CD4-positive, alpha-beta T cell treated with Interleukin-10 for 1 hour (primary cell): ENCODE measurements at regions not wholly inside any gene's neighbourhood (a gene's known extent, or its start where the extent isn't known, plus 50 kb on each side); places are given as distances from the start of the nearest gene placed in this dataset.

Source experiments
- DNase-seq: peaks from one replicate; pipeline ENCODE4 v3.0.0-alpha.2; 2020

DNA sequence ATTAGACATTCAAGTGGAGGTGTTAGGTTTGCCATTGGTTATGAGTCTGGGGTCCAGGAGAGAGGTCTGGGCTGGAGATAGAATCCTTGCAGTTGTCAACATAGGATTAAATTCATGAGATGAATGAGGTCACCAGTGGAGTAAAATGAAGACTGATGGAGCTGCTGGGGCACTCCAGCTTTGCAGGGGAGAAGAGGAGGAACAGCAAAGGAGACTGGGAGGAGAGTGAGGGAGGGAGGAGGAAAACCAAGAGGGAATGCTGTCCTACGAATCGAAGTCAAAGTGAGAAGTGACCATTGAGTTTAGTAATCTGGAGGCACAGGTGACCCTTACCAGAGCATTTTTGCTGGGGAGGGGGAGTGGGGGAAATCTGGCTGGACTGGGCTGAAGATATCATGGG lies 178.2 kb upstream of the NR3C1 start:
- no peak for DNase-seq

DNA sequence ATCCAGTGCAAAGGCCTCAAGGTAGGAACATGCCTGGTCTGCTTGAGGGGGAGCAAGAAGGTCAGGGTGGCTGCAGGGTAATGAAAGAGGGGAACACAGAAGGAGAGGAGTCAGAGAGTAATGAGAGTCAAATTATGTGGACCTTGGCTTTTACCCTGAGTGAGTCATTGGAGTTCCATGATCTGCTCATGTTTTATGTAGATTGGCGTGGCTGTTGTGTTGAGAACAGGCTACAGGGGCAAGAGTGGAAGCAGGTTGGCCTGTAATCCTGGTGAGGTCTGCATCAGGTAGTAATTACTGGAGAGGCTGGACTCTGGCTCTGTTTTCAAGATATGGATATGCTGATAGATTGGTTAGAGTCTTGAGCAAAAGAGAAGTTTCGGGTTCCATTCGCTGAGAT lies 177.7 kb upstream of the NR3C1 start:
- no peak for DNase-seq

DNA sequence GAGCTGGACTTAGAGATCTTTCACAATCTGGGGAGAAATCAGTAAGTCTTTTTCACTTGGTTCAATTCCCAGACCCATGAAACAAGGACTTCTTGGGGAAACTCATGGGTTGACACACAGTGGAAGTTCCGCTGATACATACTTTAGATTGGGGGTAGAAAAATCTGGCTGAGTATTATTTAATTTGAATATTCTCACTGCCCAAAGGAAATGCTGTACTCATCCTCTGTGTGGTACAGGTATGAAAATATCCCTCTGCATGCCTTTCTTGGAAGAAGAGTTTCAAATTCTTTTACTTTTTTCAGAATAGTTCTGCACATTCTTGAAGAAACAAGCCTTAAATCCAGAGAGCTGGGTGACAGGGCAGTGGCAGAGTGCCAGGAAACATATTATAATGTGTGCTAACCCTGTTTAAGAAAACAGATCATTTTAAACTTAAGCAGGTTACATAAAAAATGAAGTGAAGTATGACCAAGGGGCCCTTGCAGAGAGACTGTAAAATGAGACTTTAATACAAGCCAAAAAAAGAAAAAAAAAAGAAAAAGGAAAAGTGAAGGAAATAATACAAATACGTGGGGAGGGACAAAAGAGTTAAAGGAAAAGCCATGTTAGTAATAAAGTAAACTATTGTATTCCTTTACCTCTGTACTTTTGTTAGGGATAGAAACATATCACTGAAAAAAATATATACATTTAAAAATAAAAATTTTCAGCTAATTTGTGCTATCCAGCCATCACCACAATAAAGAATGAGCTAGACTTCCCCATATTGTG lies 173.4 kb upstream of the NR3C1 start:
- DNase-seq, result no peak

DNA sequence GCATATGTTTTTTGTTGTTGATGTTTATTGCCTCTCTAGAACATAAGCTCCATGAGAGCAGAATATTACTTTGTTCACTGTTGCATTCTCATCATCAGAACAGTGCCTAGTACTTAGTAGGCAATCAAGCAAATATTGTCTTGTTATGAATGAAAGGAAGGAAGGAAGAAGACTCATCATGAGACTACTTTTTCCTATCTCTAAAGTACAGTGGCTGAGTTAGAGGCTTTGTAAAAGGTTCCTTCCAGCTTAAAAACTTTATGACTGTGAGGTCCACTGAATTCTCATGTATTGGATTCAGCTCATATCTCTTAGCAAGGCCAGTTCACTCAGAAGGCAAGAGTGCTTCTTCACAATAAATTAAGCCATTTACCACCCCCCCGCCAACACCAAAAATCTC lies 171.8 kb upstream of the NR3C1 start:
- no peak for DNase-seq

DNA sequence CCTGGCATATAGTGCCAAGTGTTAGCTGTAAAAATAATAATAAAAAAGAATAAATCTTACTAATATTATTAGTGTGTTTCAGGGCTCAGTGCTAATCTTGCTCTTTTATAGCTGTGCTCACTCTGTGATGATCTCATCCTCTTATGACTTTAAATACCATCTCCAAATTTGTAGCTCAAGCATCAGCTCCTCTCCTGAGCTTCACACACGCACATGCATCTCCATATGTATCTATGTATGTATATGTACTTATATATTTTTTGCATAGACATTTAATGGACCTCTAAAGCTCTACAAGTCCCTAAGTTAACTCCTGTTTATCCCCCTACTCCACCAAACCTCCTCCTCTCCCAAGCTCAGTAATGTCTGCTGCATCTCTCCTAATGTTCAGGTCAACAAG lies 170.8 kb upstream of the NR3C1 start:
- DNase-seq, result no peak

DNA sequence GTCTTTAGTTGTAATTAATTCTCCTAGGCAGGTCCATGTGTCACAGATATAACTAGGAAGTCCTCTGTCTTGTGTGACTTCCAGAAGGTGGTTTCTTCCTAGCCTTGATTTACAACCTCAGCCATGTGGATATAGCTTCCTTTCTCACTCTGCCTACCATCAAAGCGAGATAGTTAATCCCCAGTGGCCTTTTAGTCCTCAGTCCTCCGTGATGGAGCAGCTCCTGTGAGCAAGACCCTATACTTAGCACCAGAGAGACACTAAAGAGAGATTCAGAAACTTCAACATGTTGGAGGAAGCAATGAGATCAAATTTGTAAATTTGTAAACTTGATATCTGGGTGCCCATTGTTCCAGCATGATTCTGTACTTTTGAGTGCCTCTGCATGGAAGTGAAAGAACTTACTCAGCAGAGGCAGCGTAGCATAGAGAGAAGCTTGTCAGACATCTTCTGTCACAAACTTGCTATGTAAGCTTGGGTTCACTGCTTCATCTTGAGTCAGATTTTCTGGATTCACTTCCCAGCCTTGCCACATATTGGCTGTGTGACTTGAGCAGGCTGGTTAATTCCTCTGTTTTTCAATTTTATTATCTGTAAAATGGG lies 170.2 kb upstream of the NR3C1 start:
- no peak for DNase-seq

DNA sequence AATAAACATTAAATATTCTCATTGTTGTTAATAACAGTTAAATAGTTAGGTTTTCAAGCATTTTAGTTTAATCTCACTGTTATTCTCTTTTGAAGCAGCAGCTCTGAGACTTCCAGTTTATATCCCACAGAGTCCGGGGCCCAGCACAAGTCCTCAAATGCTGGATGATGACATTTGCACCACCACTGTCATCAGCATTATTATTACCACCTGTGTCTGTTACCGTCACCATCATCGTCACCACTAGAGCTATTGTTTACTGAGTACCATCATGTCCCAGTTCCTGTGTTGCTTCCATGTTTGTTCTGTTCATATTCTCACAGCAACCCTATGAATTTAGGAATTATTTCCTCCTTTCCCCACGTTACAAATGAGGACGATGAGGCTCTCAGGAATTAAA lies 169.2 kb upstream of the NR3C1 start:
- no peak for DNase-seq

DNA sequence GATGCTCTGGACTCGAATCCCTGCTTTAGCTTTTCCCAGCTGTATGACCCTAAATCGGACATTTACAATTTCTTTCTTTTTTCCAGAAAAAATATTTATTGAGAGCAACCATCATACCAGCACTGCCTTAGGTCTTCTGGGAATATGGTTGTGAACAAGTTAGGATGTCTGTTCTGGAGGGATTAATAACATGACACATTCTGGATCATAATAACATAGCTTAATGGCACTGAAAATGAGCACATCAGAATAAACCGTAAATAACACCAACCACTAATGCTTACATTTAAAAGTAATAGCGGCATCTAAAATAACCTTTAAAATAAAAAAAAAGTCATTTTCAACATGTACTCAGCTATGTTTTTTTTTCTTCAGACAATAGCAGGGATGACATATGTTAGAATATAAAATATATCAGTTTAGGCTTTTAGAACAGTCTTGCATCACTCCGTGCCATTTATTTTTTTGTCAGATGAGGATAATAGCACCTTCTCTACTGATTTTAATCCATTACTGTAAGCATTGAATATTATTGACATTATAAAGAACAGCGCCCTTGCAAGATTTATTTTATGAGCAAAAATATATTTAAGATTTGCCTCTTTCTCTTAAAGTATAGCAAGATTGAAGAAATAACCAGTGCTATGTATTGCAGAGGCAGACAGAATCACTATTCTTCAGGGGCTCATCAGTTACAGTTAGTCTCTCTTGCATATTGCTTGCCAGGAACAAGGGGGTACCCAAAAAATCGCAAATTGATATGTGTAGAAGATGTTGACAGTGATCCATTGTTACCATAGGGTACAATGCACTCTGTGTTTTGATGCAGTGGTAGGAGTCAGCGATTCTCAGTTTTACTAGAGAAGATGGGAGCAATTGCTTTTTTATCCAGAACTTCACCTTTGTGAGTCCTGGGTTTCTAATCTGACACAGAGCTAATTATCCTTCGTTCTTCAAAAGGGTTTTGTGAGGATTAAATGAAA lies 168.4 kb upstream of the NR3C1 start:
- no peak for DNase-seq

DNA sequence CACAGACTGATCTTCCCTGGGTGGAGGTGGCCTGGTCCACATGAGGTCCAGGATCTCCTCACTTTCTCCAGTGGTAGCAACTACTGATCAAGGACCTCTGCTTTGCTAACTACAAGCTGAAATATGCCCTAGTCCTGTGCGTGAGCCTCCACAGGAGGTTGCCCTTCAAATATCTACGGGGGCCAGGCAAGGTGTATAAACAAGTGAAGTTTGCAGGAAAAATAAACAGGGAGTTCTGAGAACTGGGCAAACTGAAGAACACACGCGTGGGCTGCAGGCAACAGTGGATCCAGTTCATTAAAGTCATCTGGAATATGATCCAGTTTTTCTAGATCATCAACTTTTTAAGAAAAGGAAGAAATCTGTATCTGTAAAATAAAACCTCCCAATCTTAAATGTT lies 167.5 kb upstream of the NR3C1 start:
- DNase-seq, result no peak

DNA sequence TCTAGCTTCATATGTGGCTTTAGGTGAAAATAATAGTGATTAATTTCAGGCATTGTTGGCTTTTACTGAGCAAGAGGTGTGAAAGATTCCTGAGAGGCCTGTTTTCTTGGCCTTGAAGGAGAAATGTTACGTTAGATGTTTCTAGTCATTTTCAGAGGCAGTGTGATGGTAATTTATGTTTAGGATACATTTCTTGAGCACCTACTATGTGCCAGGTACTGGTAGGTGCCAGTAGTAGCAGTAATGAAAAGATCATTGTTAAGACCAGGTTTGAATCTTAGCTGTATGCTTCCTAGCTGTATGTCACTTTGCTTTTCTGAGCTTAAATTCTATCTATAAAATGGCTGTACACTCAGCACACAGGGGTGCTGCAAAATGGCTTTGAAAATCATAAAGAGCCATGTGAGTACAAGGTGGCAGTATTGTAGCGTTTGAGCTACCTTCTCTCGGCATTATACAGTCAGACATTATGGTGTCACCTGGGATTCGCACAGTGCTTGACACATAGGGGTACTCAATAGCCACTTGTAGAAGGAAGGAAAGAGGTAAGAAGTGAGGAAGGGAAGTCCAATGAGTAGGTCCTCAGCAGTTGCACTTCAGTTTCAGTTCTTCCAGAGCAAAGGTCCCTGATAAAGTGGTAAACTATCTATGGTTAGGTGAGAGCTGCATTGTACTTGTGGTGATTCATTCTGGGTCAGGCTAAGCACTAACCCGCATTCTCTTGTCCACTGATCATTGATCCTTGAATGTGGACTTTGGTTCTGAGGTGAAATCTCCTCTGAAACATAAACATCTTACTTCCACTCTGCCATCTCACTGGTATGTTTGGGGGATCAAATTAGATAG lies 166.5 kb upstream of the NR3C1 start:
- DNase-seq, result no peak

DNA sequence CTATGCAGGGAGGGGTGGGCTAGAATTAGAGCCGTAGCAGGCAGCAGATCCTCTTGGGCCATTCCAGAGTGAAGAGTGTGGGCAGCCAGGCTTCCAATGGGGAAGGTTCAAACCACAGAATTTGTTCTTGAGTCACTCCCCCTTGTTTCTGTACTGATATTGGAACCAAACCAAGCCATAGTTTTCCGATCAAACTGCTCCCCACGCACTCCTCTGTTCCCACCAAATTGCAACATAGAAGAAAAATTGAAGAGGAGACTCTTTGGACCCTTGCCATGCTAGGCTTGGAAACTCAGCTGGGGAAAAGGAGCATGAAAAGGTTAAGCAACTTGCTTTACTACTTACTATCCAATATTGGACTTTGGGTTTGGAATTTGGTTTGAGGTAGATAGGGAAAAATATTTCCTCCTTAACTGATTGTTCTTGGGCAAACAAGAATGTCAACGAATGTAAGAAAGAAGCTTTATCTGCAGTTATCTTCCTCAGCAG lies 165.8 kb upstream of the NR3C1 start:
- no peak for DNase-seq

DNA sequence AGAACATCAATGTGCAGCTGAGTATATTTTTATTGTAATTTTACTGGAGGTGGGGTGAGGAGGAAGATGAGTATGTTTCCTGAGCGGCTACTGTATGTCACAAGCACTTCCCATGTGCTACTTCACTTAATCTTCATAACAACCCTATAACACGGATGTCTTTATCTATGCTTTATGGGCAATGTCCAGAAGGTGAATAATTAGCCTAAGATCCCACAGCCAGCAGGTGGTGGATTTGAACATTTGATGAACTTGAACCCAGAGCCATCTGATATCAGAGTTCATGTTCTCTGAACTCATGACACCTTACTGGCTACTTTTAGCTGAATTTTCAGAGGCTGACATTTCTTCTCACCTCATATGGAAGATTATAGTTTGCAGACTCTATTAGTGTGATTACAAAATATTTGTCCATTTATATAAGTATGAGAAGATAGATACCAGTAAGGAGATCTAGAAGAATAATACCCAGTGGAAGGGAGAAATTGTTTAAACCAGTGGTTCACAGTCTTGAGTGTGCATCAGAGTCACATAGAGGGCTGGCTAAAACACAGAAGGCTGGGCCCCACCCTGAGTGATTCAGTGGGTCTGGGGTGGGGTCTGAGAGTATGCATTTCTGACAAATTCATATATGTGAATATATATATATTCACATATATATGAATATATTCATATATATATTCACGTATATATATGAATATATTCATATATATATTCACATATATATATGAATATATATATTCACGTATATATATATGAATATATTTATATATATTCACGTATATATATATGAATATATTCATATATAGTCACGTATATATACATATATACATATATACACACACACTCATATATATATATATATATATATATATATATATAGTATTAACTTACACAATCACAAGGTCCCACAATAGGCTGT lies 164.4 kb upstream of the NR3C1 start:
- no peak for DNase-seq

DNA sequence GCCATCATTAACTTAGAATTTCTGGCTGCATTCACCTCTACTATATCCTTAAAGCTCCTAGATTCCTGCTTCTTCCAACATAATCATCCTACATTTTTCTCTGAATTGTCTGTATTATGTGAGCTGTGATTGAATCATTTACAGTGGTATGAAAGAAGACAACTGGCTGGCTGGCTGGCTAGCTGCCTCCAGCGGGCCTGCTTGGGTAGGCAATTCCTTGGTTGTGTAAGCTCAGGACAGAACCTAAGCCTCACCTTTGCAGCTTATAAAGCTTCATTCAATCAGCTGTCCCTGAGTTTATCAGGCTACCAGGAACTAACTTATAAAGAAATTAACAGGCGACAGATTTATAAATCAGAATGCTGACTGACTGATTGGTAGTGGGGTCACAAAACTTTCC lies 162.7 kb upstream of the NR3C1 start:
- DNase-seq, result no peak

DNA sequence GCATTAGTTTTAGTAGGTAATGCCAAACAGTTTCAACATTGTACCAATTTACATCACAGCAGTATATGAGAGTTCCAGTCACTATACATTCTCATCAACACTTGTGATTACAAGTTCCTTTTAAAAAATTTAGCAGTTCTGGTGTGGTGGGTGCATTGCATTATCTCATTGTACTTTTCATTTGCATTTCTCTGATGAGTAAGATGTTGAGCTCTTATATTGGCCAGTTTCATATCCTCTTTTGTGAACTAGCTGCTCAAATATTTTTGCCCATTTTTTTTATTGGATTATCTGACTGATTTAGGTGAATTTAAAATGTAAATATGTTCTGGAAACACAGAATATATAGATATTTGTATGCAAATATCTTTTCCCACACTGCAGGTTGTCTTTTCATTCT lies 160.9 kb upstream of the NR3C1 start:
- DNase-seq, result no peak

DNA sequence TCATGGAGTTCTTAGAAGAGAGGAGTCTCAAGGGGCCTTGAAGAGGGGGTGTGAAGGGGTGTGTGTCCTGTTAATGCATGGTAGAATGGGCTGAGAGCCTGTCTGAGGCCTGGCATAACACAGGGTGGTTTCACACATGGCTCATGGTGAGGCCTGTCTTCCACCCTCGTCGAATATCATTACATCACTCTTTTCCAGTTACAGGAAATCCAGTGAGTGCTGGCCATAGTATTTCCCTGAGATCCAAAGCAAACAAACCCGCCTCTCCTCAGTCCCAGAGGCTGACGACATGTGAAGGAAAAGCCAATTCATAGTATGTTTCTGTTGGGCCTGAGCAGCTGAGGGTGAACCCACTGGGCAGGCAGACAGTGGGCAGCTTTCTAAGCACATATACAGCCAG lies 159.4 kb upstream of the NR3C1 start:
- DNase-seq, result no peak

DNA sequence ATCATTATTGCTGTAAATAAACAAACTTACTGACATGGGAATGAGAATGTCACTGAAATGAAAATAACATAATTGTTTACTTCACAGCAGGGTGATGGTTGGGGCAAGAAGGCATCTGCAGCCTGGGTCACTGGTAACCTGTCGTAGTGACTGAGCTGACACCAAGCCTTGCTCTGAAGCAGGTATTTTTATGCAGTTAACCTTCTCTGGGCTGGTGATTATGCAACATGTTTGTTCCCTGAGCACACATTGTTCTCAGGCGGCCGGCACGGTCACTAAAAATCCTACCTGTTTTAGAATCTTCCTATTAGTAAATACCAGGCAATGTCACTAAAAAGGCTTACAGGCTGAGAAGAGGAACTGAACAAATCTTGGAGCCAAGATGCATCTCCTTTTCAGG lies 157.7 kb upstream of the NR3C1 start:
- no peak for DNase-seq

DNA sequence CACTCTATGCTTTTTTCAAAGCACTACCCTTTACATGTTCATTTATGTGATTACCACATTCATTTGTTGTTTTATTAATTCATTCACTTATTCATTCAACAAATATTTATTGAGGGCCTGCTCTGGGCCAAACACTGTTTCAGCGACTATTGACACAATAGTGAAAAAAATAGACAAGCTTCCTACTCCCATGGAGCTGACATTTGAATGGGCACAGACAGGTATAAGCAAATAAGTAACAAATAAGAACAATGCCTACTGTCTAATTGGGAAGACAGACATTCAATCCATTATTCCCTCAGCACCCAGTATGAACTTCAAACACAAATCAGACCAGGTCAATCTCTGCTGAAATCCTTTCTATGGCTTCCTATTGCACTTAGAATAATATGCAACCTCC lies 156.9 kb upstream of the NR3C1 start:
- DNase-seq, result no peak

DNA sequence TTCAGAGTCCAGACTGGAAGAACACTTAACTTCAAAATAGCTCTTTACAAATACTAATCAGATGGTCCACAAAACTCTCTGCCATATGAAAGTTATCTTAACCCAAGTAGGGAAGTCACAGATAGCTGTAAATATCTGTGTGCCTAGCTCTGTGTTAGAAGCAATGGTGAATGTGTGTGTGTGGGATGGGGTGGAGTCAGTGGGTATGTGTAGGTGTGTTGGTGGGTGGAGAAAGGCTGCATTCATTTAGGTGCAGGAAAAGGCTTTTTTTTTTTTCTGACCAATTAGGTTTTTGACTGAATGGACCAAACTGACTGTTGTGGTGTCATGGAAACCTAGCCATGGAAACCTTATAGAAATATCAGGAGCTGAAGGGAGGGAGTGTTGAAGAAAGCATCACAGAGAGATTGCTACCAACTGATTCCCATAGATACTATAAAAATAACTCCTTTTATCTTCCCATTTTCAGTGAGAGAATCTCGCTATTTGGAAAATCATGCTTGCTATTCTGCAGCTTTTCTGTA lies 156.2 kb upstream of the NR3C1 start:
- DNase-seq, result no peak

DNA sequence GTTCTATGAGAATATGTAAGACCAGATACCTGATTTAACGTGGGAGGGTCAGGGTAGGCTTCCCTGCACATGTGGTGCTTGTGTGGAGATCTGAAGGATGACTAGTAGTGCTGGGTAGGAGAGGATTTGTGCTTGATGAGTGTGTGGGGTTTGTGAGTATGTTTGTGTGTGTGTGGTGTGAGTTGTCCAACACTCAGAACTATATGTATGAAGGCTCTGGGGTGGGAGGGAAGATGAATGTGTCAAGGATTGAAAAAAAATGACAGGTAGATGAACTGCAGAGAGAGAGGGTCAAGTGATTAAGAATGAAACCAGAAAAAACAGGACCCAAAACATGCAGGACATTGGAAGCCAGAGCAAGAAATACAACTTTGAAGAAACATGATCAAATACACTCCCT lies 154.6 kb upstream of the NR3C1 start:
- no peak for DNase-seq

DNA sequence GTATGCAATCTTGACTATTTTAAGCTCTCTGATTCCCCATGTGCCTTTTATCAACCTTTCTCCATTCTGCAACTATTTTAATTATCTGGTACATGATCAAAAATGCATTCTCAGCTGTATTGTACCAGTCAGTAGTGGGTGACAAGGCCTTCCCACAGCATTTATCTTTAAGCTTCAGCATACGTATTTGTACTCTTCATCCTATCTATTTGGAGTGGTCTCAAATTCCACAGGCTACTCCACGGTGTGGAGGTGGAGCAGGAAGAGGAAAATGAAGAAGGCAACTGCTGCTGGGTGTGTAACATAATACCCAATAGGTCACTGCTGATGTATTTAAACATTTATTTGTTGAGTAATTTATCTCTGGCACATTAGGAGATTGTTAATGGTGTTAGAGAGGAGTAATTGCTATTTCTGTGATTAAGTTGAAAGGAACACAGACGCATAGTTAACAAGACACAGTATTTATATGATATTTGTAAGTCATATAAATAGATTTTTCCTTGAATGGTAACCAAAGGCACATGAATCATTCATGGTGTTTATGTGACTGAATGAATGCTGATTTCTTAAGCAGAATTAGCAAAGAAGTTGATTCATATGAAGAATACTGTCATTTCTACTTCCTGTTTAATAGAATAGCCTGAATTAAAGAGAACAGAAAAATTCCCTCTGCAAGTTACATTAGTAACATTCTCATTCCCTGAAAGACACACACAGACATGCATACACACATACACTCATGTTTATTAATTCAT lies 153.8 kb upstream of the NR3C1 start:
- DNase-seq, result no peak
